ENCODE measurements at regions not wholly inside any gene's neighbourhood (a gene's known extent, or its start where the extent isn't known, plus 50 kb on each side); places are given as distances from the start of the nearest gene placed in this dataset.

- TF ChIP-seq GATA2 (IDR thresholded peaks at IDR 0.05; ENCODE audit: low read depth, low read length) (no peak), GATA3 (IDR thresholded peaks at IDR 0.05; ENCODE audit: low read depth, low read length) (no peak)
These were observed 825.3 kb upstream of the GRM7 start for GRCh38 chr3:6035626-6036025.

- TF ChIP-seq GATA3 (IDR thresholded peaks at IDR 0.05; ENCODE audit: low read depth, low read length) (no peak), GATA2 (IDR thresholded peaks at IDR 0.05; ENCODE audit: low read depth, low read length) (no peak)
These were observed 820.9 kb upstream of the GRM7 start for GRCh38 chr3:6039971-6040370.

- no peak for TF ChIP-seq GATA3 (IDR thresholded peaks at IDR 0.05; ENCODE audit: low read depth, low read length)
- TF ChIP-seq GATA2 (IDR thresholded peaks at IDR 0.05; ENCODE audit: low read depth, low read length): no peak
These were observed 819.0 kb upstream of the GRM7 start for GRCh38 chr3:6041894-6042293.

GRCh38 chr3:6047016-6047415 is 813.9 kb upstream of the GRM7 start:
- no peak for TF ChIP-seq GATA3 (IDR thresholded peaks at IDR 0.05; ENCODE audit: low read depth, low read length)

DNA sequence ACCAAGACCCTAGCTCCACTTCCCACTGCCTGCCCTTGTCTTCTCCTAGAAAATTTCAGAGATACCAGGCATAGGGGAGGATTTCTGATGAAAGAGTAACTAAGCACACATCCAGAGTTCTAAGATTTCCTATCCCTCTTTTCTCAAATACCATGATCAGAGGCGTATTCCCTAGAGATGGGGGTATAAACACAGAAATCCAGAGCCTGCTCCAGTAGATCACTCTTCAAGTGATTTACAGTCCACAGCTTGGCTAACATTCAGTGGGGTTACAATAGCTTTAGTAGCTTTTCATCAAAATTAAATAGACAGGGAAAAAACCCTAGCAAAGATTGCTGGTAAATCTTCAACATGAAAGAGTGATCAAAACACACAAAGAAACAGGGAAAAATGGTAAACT is 800.7 kb upstream of the GRM7 start:
- no peak for TF ChIP-seq GATA2 (IDR thresholded peaks at IDR 0.05; ENCODE audit: low read depth, low read length)
- no peak for TF ChIP-seq GATA3 (IDR thresholded peaks at IDR 0.05; ENCODE audit: low read depth, low read length)

DNA sequence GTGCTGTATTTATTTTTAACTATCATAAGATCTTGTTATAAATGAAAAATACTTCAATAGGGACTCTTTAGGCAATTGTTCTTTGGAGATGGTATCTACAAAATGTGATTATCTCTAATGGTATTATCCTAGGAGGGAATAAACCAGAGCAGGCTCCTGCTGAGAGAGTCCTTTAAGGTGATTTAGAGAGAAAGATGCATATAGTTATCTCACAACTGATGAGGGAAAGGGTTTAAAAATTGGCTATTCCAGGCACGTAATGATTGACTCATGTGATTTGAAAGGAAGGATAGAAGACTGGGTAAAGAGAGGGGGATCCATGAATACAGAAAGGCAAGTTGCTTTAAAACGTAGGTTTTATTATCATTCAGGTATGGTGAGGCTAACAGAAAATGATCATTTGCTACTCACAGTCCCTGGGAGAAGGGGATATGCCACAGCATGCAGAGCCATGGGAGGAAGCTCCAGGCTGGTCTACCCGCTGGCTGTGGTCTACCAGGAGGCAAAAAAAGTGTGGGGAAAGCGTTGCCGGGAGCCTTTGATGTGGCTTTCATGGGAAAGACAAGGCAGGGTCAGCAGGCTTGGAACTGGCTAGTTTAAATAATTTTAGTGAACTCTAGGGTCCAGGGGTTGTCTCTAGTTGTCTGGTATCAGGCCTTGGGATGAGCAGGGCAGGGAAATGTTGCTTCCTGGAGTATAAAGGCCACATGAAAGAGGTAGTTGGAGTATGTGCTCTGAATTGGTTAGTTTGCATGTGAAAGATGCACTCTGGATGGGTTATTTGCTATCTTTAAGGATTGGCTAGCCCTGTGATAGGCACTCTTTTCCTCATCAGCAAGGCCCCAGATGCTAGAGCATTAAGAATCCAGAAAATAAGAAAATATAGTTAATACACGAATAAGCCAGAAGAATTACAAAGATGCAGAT is 798.4 kb upstream of the GRM7 start:
- TF ChIP-seq GATA2 (IDR thresholded peaks at IDR 0.05; ENCODE audit: low read depth, low read length) (no peak), GATA3 (IDR thresholded peaks at IDR 0.05; ENCODE audit: low read depth, low read length) (no peak)

DNA sequence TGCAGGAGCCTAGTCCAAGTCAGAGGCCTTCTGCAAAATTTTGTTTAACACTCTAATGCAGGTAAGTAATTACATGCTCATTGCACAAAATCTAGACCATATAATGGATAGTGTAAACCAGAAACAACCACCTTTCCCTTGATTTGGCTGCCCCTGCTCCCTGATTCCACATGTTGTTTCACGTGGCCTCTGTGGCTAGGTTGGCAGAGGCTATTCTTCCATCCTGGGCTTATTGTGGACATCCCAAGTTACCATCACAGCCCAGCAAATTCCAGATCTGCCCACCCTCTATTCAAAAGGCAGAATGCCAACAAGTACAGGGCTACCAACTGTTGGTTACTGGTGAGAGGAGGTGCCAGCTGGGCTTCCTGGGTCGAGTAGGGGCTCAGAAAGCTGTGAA is 794.5 kb upstream of the GRM7 start:
- TF ChIP-seq GATA3 (IDR thresholded peaks at IDR 0.05; ENCODE audit: low read depth, low read length) (no peak), GATA2 (IDR thresholded peaks at IDR 0.05; ENCODE audit: low read depth, low read length) (no peak)

- TF ChIP-seq GATA2 (IDR thresholded peaks at IDR 0.05; ENCODE audit: low read depth, low read length) (no peak), GATA3 (IDR thresholded peaks at IDR 0.05; ENCODE audit: low read depth, low read length) (no peak)
These were observed 786.0 kb upstream of the GRM7 start for GRCh38 chr3:6074952-6075351.

GRCh38 chr3:6078436-6078835 is 782.5 kb upstream of the GRM7 start:
- TF ChIP-seq GATA3 (IDR thresholded peaks at IDR 0.05; ENCODE audit: low read depth, low read length) (no peak), GATA2 (IDR thresholded peaks at IDR 0.05; ENCODE audit: low read depth, low read length) (no peak)

GRCh38 chr3:6079011-6079410 is 781.9 kb upstream of the GRM7 start:
- no peak for TF ChIP-seq GATA3 (IDR thresholded peaks at IDR 0.05; ENCODE audit: low read depth, low read length)
- TF ChIP-seq GATA2 (IDR thresholded peaks at IDR 0.05; ENCODE audit: low read depth, low read length): no peak

DNA sequence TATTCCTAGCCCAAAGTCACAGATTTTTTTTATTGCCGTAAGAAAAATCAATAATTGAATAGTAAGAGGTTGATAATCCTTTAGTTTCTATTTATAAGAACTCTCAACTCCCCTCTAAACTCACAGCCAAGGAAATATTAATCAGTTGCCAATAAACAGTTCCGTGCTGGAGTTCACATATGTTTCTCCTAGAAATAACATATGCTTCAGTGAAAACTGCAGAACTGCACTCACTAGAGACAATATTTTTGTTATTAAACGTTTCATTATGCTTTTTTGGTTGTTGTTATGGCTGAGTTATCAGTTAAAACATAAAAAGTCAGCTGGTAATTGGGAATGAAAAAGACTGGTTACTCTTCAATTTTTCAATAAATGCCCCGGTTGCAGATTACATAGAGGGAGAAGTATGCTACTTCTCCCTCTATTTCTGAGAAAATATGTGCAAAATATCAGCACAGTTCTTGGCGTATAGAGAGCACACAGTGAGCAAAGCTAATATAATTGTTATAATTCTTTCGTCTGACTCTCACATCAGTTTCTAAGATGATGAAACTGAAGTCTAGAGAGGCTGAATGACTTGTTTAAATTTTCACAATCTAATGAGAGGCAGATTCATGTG is 781.2 kb upstream of the GRM7 start:
- TF ChIP-seq GATA2 (IDR thresholded peaks at IDR 0.05; ENCODE audit: low read depth, low read length) (no peak), GATA3 (IDR thresholded peaks at IDR 0.05; ENCODE audit: low read depth, low read length) (no peak)

- TF ChIP-seq GATA2 (IDR thresholded peaks at IDR 0.05; ENCODE audit: low read depth, low read length): no peak
- no peak for TF ChIP-seq GATA3 (IDR thresholded peaks at IDR 0.05; ENCODE audit: low read depth, low read length)
These were observed 772.5 kb upstream of the GRM7 start for GRCh38 chr3:6088433-6088832.

DNA sequence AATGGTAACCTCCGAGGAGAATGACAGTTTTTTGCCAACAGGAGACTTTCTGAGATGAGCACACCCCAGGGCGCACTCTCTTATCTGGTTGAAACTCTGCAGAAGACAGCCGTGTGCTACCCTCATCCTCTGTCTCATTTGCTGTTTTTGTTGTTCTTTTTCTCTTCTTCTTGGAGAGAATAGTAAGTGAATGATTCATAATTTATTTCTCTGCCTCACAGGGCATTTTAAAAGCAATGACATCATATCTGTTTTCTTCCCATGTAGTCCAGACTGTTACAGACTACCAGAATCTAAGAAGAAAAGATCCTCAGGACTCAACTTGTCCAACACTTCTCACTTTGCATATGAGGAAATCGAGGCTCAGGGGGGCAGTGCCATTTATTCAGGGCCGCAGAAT is 771.1 kb upstream of the GRM7 start:
- TF ChIP-seq GATA2 (IDR thresholded peaks at IDR 0.05; ENCODE audit: low read depth, low read length) (no peak), GATA3 (IDR thresholded peaks at IDR 0.05; ENCODE audit: low read depth, low read length) (no peak)

DNA sequence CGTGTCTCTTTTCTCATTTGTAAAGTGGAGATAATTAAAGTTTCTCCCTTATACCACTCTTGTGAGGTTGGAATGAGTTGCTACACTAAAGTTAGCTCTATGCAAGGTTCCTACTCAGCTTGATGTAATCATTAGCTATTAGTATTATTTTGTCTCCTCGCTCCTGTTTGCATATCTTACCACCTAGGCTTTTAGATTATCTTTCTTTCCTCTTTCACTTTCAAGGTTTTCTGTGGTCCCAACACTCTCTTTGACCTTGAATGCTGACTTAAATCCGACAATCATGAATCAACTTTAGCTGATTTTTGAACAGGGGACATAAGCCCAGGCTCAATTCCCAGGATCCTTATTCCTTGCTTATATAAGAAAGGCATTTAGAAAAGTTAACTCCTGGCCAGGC is 769.7 kb upstream of the GRM7 start:
- TF ChIP-seq GATA3 (IDR thresholded peaks at IDR 0.05; ENCODE audit: low read depth, low read length): no peak
- TF ChIP-seq GATA2 (IDR thresholded peaks at IDR 0.05; ENCODE audit: low read depth, low read length): no peak

DNA sequence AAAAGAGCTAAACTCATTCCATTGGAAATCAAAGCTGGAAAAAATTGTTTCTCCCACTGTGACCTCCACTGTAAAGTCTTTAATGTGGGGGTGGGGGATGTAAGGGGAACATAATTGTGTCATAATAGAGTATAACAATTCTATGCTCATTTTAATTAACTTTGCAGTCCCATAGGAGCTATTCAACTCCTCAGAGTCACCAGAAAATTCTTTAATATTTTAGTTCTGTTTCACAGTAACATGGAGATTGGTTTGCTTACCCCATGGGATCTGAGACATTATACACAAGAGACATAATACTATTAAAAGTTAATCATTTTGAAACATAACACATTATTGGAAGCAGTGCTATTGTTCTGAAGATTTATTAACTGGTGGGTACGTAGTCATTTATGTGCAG is 765.9 kb upstream of the GRM7 start:
- TF ChIP-seq GATA2 (IDR thresholded peaks at IDR 0.05; ENCODE audit: low read depth, low read length) (no peak), GATA3 (IDR thresholded peaks at IDR 0.05; ENCODE audit: low read depth, low read length) (no peak)
